CD14-positive monocyte (primary cell): ENCODE measurements at regions not wholly inside any gene's neighbourhood (a gene's known extent, or its start where the extent isn't known, plus 50 kb on each side); places are given as distances from the start of the nearest gene placed in this dataset.
"Not testable (repeated sequence)": the region's sequence is repeated elsewhere in the genome, so short reads cannot be mapped to it uniquely, and the experiment has no call there.

Source experiments
- DNase-seq, 3 donors: peaks; one replicate each; pipeline ENCODE4 v3.0.0-alpha.2; 2011 to 2022
- H2AFZ ChIP-seq: 2 replicates; pipeline ENCODE4 v1.6.0; 2012; ENCODE audit warnings: mild to moderate bottlenecking, low read depth, low read length, inconsistent platforms; ENCODE audit not compliant: insufficient read depth, poor library complexity, severe bottlenecking
- H3K27ac ChIP-seq, 2 donors: 1 replicate in 1 of 2; 2 replicates in 1 of 2; pipeline ENCODE4 v1.5.1; 2012 to 2013; ENCODE audit warnings: low read length in 2 of 2, control low read depth in 1 of 2, inconsistent platforms in 1 of 2, low read depth in 1 of 2, mild to moderate bottlenecking in 1 of 2
- H3K27me3 ChIP-seq, 2 donors: one replicate each; pipeline versions ENCODE4 v1.6.0 to v1.6.1; 2011 to 2013; ENCODE audit warnings: low read length in 2 of 2; ENCODE audit not compliant: control insufficient read depth in 2 of 2, insufficient read depth in 2 of 2
- H3K36me3 ChIP-seq, 2 donors: replicated peaks in 1 of 2; 1 replicate in 1 of 2; 2 replicates in 1 of 2; pipeline versions ENCODE4 v1.5.1 to v1.6.1; 2012 to 2013; ENCODE audit warnings: low read length in 2 of 2, control low read depth in 1 of 2, inconsistent platforms in 1 of 2, mild to moderate bottlenecking in 1 of 2; ENCODE audit not compliant: insufficient read depth in 2 of 2, control insufficient read depth in 1 of 2
- H3K4me1 ChIP-seq, 2 donors: 1 replicate in 1 of 2; 2 replicates in 1 of 2; pipeline versions ENCODE4 v1.5.1 to v1.6.1; 2012 to 2013; ENCODE audit warnings: low read length in 2 of 2, control low read depth in 1 of 2, inconsistent platforms in 1 of 2, mild to moderate bottlenecking in 1 of 2, moderate library complexity in 1 of 2; ENCODE audit not compliant: insufficient read depth in 2 of 2, control insufficient read depth in 1 of 2
- H3K4me2 ChIP-seq: replicated peaks from 2 replicates; pipeline ENCODE3; 2012; ENCODE audit warnings: low read length, moderate library complexity, mild to moderate bottlenecking; ENCODE audit not compliant: poor library complexity, severe bottlenecking; ENCODE audit errors: extremely low read depth
- H3K4me3 ChIP-seq, 3 experiments: fragments of 200-600 bp in 1 of 3; sonication (generic) in 1 of 3; replicated peaks in 1 of 3; 1 replicate in 2 of 3; 2 replicates in 1 of 3; pipeline ENCODE4 v1.5.1; 2011 to 2013; ENCODE audit warnings: low read length in 3 of 3, mild to moderate bottlenecking in 3 of 3, control low read depth in 2 of 3, low read depth in 2 of 3, inconsistent platforms in 1 of 3, moderate library complexity in 1 of 3
- H3K79me2 ChIP-seq: 2 replicates; pipeline ENCODE4 v1.6.0; 2012; ENCODE audit warnings: mild to moderate bottlenecking, control low read depth, inconsistent platforms, low read length, moderate library complexity; ENCODE audit not compliant: insufficient read depth
- H3K9ac ChIP-seq: 2 replicates; pipeline ENCODE4 v1.6.0; 2017; ENCODE audit warnings: low read length, mild to moderate bottlenecking; ENCODE audit not compliant: insufficient read depth, poor library complexity, severe bottlenecking
- H3K9me3 ChIP-seq, 2 donors: replicated peaks in 1 of 2; 1 replicate in 1 of 2; 2 replicates in 1 of 2; pipeline versions ENCODE4 v1.5.1 to v1.6.1; 2012 to 2013; ENCODE audit warnings: low read length in 2 of 2, control low read depth in 1 of 2; ENCODE audit not compliant: control insufficient read depth in 1 of 2, insufficient read depth in 1 of 2
- H4K20me1 ChIP-seq: 2 replicates; pipeline ENCODE4 v1.6.0; 2012; ENCODE audit warnings: mild to moderate bottlenecking, low read length, control low read depth, moderate library complexity; ENCODE audit not compliant: insufficient read depth
- H3K27ac Mint-ChIP-seq, 7 donors: one replicate each; pipeline ENCODE4 v1.8.0; 2020; ENCODE audit warnings: mild to moderate bottlenecking in 7 of 7, mixed read lengths in 7 of 7, moderate library complexity in 6 of 7, inconsistent platforms in 2 of 7
- H3K27me3 Mint-ChIP-seq, 3 donors: one replicate each; pipeline ENCODE4 v1.8.0; 2021 to 2022; ENCODE audit warnings: low read depth in 3 of 3, mild to moderate bottlenecking in 3 of 3, mixed read lengths in 3 of 3, moderate library complexity in 3 of 3, inconsistent platforms in 1 of 3
- H3K36me3 Mint-ChIP-seq, 2 donors: one replicate each; pipeline ENCODE4 v1.8.0; 2020; ENCODE audit warnings: mixed read lengths in 2 of 2, inconsistent platforms in 1 of 2, mild to moderate bottlenecking in 1 of 2
- H3K4me1 Mint-ChIP-seq: one replicate; pipeline ENCODE4 v1.8.0; 2020; ENCODE audit warnings: mild to moderate bottlenecking, mixed read lengths
- H3K4me3 Mint-ChIP-seq, 2 donors: one replicate each; pipeline ENCODE4 v1.8.0; 2020; ENCODE audit warnings: mild to moderate bottlenecking in 2 of 2, mixed read lengths in 2 of 2, moderate library complexity in 1 of 2
- H3K9me3 Mint-ChIP-seq, 7 donors: one replicate each; pipeline ENCODE4 v1.8.0; 2020 to 2022; ENCODE audit warnings: mixed read lengths in 7 of 7, mild to moderate bottlenecking in 6 of 7, moderate library complexity in 6 of 7, inconsistent platforms in 2 of 7
- CTCF ChIP-seq: fragments of 200-600 bp; IDR thresholded peaks from one replicate; pipeline ENCODE4 v1.8.0; 2022; ENCODE audit warnings: antibody characterized with exemption, mild to moderate bottlenecking
- WGBS: methylation state at CpG from one replicate; pipeline ENCODE4 v1.1.5; 2013; ENCODE audit warnings: missing lambda C conversion rate; ENCODE audit not compliant: insufficient coverage; 5-methylcytosine and 5-hydroxymethylcytosine counted together
- intact Hi-C, 2 donors: fragments of 100-400 bp; cut with micrococcal nuclease; formaldehyde crosslinking; loops; one replicate each; pipeline versions ENCODE4 v1.15.0 to v1.15.1; 2023

- Histone ChIP-seq H3K4me2 (no peak overlapping the region), H3K4me1 (no peaks in the 10 kb centered on the region), H3K9ac (no peak overlapping the region), H3K36me3 (no peaks in the 10 kb centered on the region), H3K27ac (no peak overlapping the region), H3K79me2 (no peaks in the 10 kb centered on the region), H4K20me1 (no peaks in the 10 kb centered on the region), H2AFZ (no peak overlapping the region), H3K27me3 (no peaks in the 10 kb centered on the region), H3K9me3 (peaks cover 4 to 20% of the 10 kb centered on the region in 2 donors), H3K4me3 (no peak overlapping the region)
- Mint-ChIP-seq H3K27me3 (no peaks in the 10 kb centered on the region), H3K4me3 (no peak overlapping the region), H3K36me3 (no peaks in the 10 kb centered on the region), H3K27ac (no peak overlapping the region), H3K4me1 (no peaks in the 10 kb centered on the region), H3K9me3 (peaks cover 0 to 16% (median 9%) of the 10 kb centered on the region in 7 donors)
- DNase-seq = no peak
- no peak for TF ChIP-seq CTCF
- WGBS = no CpG with 5 or more reads among the region's 2 CpGs
- intact Hi-C loops = no loop called here
These were observed 376.3 kb upstream of the DEPDC1 start for GRCh38 chr1:68873144-68873543.

GRCh38 chr1:68881330-68882194 lies 384.7 kb upstream of the DEPDC1 start:
- H3K27me3 ChIP-seq, H3K27ac Mint-ChIP-seq, H3K27me3 Mint-ChIP-seq, H3K79me2 ChIP-seq, H3K27ac ChIP-seq, H3K4me1 Mint-ChIP-seq, H3K4me2 ChIP-seq, H3K9ac ChIP-seq, H4K20me1 ChIP-seq, DNase-seq, H2AFZ ChIP-seq, H3K4me3 ChIP-seq, H3K36me3 Mint-ChIP-seq, H3K4me3 Mint-ChIP-seq, intact Hi-C loops, H3K4me1 ChIP-seq, H3K36me3 ChIP-seq: not testable (repeated sequence)
- peaks cover 2 to 10% (median 6%) of the 10 kb centered on the region in 7 donors for H3K9me3 Mint-ChIP-seq
- peaks cover 6 to 27% of the 10 kb centered on the region in 2 donors for H3K9me3 ChIP-seq
- WGBS = 91% methylated on average over 17 of the region's 29 CpGs
